ENCODE measurements at regions not wholly inside any gene's neighbourhood (a gene's known extent, or its start where the extent isn't known, plus 50 kb on each side); places are given as distances from the start of the nearest gene placed in this dataset.
"Not testable (repeated sequence)": the region's sequence is repeated elsewhere in the genome, so short reads cannot be mapped to it uniquely, and the experiment has no call there.

DNA sequence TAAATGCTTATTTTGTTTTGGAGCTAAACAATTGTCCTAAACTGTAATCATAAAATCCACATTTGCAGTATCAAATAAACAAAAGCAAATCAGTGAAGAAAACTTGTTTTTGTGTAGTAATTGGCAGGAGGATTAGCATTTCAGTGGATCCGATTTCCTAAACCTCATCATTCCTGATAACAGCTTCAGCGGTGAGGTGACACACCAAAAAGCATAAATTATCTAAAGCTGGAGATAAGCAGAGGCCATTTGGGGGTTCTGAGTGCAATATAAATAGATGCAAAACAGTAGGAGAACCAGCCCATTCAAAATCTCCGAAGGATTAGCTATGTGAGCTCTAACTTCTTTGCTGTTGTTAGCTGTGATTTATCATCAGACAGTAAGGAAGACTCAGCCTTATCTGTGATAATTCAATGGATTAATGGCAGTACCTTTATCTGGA lies 235.8 kb downstream of the EPHA7 start:
- TF ChIP-seq, protein P1, sequence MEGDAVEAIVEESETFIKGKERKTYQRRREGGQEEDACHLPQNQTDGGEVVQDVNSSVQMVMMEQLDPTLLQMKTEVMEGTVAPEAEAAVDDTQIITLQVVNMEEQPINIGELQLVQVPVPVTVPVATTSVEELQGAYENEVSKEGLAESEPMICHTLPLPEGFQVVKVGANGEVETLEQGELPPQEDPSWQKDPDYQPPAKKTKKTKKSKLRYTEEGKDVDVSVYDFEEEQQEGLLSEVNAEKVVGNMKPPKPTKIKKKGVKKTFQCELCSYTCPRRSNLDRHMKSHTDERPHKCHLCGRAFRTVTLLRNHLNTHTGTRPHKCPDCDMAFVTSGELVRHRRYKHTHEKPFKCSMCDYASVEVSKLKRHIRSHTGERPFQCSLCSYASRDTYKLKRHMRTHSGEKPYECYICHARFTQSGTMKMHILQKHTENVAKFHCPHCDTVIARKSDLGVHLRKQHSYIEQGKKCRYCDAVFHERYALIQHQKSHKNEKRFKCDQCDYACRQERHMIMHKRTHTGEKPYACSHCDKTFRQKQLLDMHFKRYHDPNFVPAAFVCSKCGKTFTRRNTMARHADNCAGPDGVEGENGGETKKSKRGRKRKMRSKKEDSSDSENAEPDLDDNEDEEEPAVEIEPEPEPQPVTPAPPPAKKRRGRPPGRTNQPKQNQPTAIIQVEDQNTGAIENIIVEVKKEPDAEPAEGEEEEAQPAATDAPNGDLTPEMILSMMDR (IDR thresholded peaks at IDR 0.05; ENCODE audit: unreplicated experiment in 3 of 3) = no peak
- Mint-ChIP-seq H3K4me1 (peaks cover 7% of the 10 kb centered on the region), H3K9me3 (no peaks in the 10 kb centered on the region), H3K4me3 (no peak overlapping the region), H3K27me3 (ENCODE audit: low read depth) (no peaks in the 10 kb centered on the region), H3K27ac (peak overlapping the region in 1 of 3 experiments; percentile 32), H3K36me3 (ENCODE audit: low read depth) (no peaks in the 10 kb centered on the region)

DNA sequence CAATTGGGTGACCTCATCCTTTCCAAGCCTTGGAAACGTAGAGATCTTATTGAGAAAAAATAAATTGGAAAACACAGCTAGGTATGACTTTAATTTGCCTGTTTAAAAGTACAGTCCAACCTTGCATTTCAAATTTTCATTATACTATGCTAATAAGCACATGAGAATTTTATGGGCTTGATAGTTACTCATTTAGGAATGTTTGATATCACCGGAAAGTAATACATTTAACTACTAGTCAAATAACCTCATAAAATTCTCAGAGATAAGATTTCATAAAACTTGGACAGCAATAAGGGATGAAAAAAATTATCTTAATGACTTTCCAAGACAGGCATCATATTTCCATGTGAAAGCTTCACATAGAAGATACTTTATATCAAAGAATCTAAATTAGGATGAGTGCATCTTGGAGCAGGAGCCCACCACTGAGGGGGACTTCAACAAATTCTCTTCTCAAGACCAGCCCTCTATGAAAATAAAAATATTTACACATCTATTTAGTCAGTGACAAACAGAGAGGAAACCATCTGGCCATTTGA lies 236.3 kb downstream of the EPHA7 start:
- Mint-ChIP-seq H3K4me1 (peaks cover 7% of the 10 kb centered on the region), H3K36me3 (ENCODE audit: low read depth) (no peaks in the 10 kb centered on the region), H3K27me3 (ENCODE audit: low read depth) (no peaks in the 10 kb centered on the region), H3K9me3 (no peaks in the 10 kb centered on the region), H3K27ac (peak overlapping the region in 1 of 3 experiments; percentile 32), H3K4me3 (no peak overlapping the region)
- TF ChIP-seq, protein P1 (IDR thresholded peaks at IDR 0.05; ENCODE audit: unreplicated experiment in 3 of 3) = no peak

DNA sequence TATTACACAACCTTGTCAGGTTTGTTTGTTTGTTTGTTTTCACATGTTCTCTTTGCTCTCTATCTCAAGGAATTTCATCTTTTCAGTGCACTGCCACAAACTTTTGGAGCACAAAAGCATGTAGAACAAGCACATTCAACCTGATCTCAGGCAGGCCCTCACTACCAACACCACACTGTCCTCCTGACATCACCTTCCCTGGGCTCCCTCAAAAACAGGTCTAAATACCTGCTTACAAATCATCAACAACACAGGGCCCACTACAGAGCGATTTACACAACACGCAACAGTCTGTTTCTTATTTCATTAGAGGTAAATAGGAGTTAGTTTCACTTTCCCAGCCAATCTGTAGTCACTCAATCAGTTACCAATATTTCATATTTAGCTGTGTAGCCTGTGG lies 241.4 kb downstream of the EPHA7 start:
- H3K27ac Mint-ChIP-seq = no peak overlapping the region
- no peak overlapping the region for H3K4me3 Mint-ChIP-seq
- no peaks in the 10 kb centered on the region for H3K9me3 Mint-ChIP-seq
- TF ChIP-seq, protein P1 (IDR thresholded peaks at IDR 0.05; ENCODE audit: unreplicated experiment in 3 of 3) = no peak
- peaks cover 12% of the 10 kb centered on the region for H3K4me1 Mint-ChIP-seq
- no peaks in the 10 kb centered on the region for H3K36me3 Mint-ChIP-seq (ENCODE audit: low read depth)
- H3K27me3 Mint-ChIP-seq (ENCODE audit: low read depth) = no peaks in the 10 kb centered on the region

DNA sequence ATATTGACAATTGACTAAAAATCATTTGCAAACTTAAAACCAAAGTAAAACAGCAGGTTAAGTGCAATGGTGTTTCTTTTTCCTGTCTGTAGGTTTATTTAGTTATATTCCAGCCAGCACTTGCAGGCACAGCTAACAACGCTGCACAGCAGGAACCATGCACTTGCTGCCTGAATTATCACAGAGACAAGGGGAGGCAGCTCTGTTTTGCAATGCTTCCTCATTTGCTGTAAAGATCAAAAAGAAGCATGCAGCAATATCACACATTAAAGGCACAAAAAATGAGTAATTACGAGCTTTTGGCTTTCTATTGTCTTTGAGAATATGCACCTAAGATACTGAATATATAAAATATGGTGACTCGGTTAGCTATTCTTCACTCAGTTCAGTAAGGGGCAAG lies 241.9 kb downstream of the EPHA7 start:
- Mint-ChIP-seq H3K27ac (no peak overlapping the region), H3K9me3 (no peaks in the 10 kb centered on the region), H3K36me3 (ENCODE audit: low read depth) (no peaks in the 10 kb centered on the region), H3K27me3 (ENCODE audit: low read depth) (no peaks in the 10 kb centered on the region), H3K4me3 (no peak overlapping the region), H3K4me1 (peaks cover 11% of the 10 kb centered on the region)
- TF ChIP-seq, protein P1 (IDR thresholded peaks at IDR 0.05; ENCODE audit: unreplicated experiment in 3 of 3) = no peak

GRCh38 chr6:93176070-93176469 lies 243.3 kb downstream of the EPHA7 start:
- Mint-ChIP-seq H3K4me3 (no peak overlapping the region), H3K27ac (peak overlapping the region in 1 of 3 experiments; percentile 43)
- TF ChIP-seq, protein P1 (IDR thresholded peaks at IDR 0.05; ENCODE audit: unreplicated experiment in 3 of 3) = no peak

GRCh38 chr6:93173573-93173972 lies 245.8 kb downstream of the EPHA7 start:
- H3K36me3 Mint-ChIP-seq (ENCODE audit: low read depth); H3K27me3 Mint-ChIP-seq (ENCODE audit: low read depth); H3K27ac Mint-ChIP-seq; H3K4me3 Mint-ChIP-seq; H3K9me3 Mint-ChIP-seq: not testable (repeated sequence)
- H3K4me1 Mint-ChIP-seq = peaks cover 11% of the 10 kb centered on the region

More at GRCh38 chr6:93176070-93176469, 243.3 kb downstream of the EPHA7 start:
- no peaks in the 10 kb centered on the region for H3K36me3 Mint-ChIP-seq (ENCODE audit: low read depth)
- no peaks in the 10 kb centered on the region for H3K9me3 Mint-ChIP-seq
- peaks cover 11% of the 10 kb centered on the region for H3K4me1 Mint-ChIP-seq
- no peaks in the 10 kb centered on the region for H3K27me3 Mint-ChIP-seq (ENCODE audit: low read depth)

Data from nephron (organoid).